K562 (cell line): ENCODE measurements at regions not wholly inside any gene's neighbourhood (a gene's known extent, or its start where the extent isn't known, plus 50 kb on each side); places are given as distances from the start of the nearest gene placed in this dataset.

Experiments
- ATAC-seq: fragments of 200-7000 bp; cut with Tn5 transposase; 3 replicates; pipeline ENCODE4 v1.9.1; 2020; ENCODE audit warnings: moderate library complexity
- BruUV-seq: library from RNA; stranded (reverse); fragments of 400-500 nt; replicated peaks from 2 replicates; lab custom pipeline; 2021; lab: Mats Ljungman, UMichigan
- CTCF ChIA-PET: fragments of 300-600 bp; formaldehyde crosslinking; extraction: SDS; loops from one replicate; lab custom pipeline; 2021; ENCODE audit warnings: low intra/inter-chr PET ratio; lab: Yijun Ruan, JAX
- POLR2A ChIA-PET: fragments of 300-600, 350-650 bp; sonication (Branson Sonifier 250); formaldehyde crosslinking; extraction: SDS; loops from one replicate; lab custom pipeline; 2021; ENCODE audit warnings: antibody characterized with exemption, inconsistent platforms; lab: Yijun Ruan, JAX
- DNase-seq, 4 experiments: peaks; one replicate each; pipeline versions ENCODE4 v3.0.0 to v3.0.0-alpha.2; 2011 to 2018; ENCODE audit warnings: low spot score in 3 of 4, mixed read lengths in 3 of 4; ENCODE audit errors: extremely low read depth in 1 of 4
- FAIRE-seq: peaks from 2 replicates; lab custom pipeline; 2011; peaks lifted over from hg19 to GRCh38; lab: Jason Lieb, UNC
- H2AFZ ChIP-seq: 2 replicates; pipeline ENCODE4 v1.6.0; 2011; ENCODE audit warnings: low read depth, low read length, control low read depth, inconsistent platforms
- H3K27ac ChIP-seq: fragments of 200-600 bp; 3 replicates; pipeline ENCODE4 v1.8.0; 2011; ENCODE audit warnings: low read depth, mild to moderate bottlenecking, control low read depth, inconsistent platforms, low read length, moderate library complexity, mixed read lengths; ENCODE audit errors: extremely low read depth
- H3K27me3 ChIP-seq, 2 experiments: fragments of 300-600 bp in 1 of 2; 2 replicates in 1 of 2; 3 replicates in 1 of 2; pipeline versions ENCODE4 v1.6.0 to v1.8.0; 2011; ENCODE audit warnings: inconsistent platforms in 2 of 2, low read length in 2 of 2, mild to moderate bottlenecking in 1 of 2, mixed read lengths in 1 of 2, moderate library complexity in 1 of 2; ENCODE audit not compliant: control insufficient read depth in 2 of 2, insufficient read depth in 2 of 2
- H3K36me3 ChIP-seq: fragments of 300-600 bp; 3 replicates; pipeline ENCODE4 v1.8.0; 2011; ENCODE audit warnings: mild to moderate bottlenecking, low read length, inconsistent platforms; ENCODE audit not compliant: control insufficient read depth, insufficient read depth
- H3K4me1 ChIP-seq, 2 experiments: fragments of 200-600 bp in 1 of 2; replicated peaks in 1 of 2; 2 replicates in 1 of 2; 3 replicates in 1 of 2; pipeline versions ENCODE4 v1.5.1 to v1.8.0; 2011; ENCODE audit warnings: inconsistent platforms in 2 of 2, low read length in 2 of 2, mild to moderate bottlenecking in 1 of 2, mixed read lengths in 1 of 2, moderate library complexity in 1 of 2; ENCODE audit not compliant: control insufficient read depth in 2 of 2, insufficient read depth in 2 of 2
- H3K4me2 ChIP-seq: 2 replicates; pipeline ENCODE4 v1.6.1; 2011; ENCODE audit warnings: low read length, control low read depth, inconsistent platforms, mixed read lengths; ENCODE audit not compliant: insufficient read depth
- H3K4me3 ChIP-seq: fragments of 200-600 bp; sonication (generic), shearing (Covaris generic); 2 replicates; pipeline ENCODE4 v1.5.1; 2016; ENCODE audit warnings: control low read depth, inconsistent platforms
- H3K79me2 ChIP-seq: fragments of 200-600 bp; 3 replicates; pipeline ENCODE4 v1.8.0; 2011; ENCODE audit warnings: low read length, inconsistent platforms; ENCODE audit not compliant: control insufficient read depth, insufficient read depth
- H3K9ac ChIP-seq, 2 experiments: 2 replicates each; pipeline versions ENCODE4 v1.6.0 to v1.6.1; 2011; ENCODE audit warnings: low read depth in 2 of 2, low read length in 2 of 2, control low read depth in 1 of 2, inconsistent platforms in 1 of 2, mild to moderate bottlenecking in 1 of 2, mixed read lengths in 1 of 2; ENCODE audit not compliant: insufficient read depth in 1 of 2
- H3K9me1 ChIP-seq: one replicate; pipeline ENCODE4 v1.6.0; 2011; ENCODE audit warnings: inconsistent platforms, mild to moderate bottlenecking, low read length, moderate library complexity; ENCODE audit not compliant: control insufficient read depth, insufficient read depth
- H3K9me3 ChIP-seq: replicated peaks from 2 replicates; pipeline ENCODE4 v1.5.1; 2011; ENCODE audit warnings: low read depth, low read length, inconsistent platforms; ENCODE audit not compliant: control insufficient read depth, insufficient read depth
- H4K20me1 ChIP-seq: replicated peaks from 2 replicates; pipeline ENCODE4 v1.6.1; 2011; ENCODE audit warnings: low read length, inconsistent platforms, mixed read lengths; ENCODE audit not compliant: control insufficient read depth, insufficient read depth
- EGR1 ChIP-seq: fragments of 450-650 bp; conservative IDR thresholded peaks from 2 replicates; pipeline ENCODE4 v1.6.1; 2017; ENCODE audit warnings: mild to moderate bottlenecking
- EZH2 ChIP-seq: IDR thresholded peaks from 2 replicates; pipeline ENCODE4 v1.6.1; 2012; ENCODE audit warnings: low read depth, mild to moderate bottlenecking, inconsistent platforms, low read length, borderline replicate concordance
- HINFP ChIP-seq: fragments of 450-650 bp; conservative IDR thresholded peaks from 2 replicates; pipeline ENCODE4 v1.6.1; 2016; ENCODE audit warnings: missing genetic modification characterization, low read depth, mild to moderate bottlenecking, control low read depth, missing compliant biosample characterization
- RCOR1 ChIP-seq, 2 experiments: IDR thresholded peaks; 2 replicates each; pipeline ENCODE4 v1.6.1; 2012; ENCODE audit warnings: low read depth in 2 of 2, low read length in 2 of 2, borderline replicate concordance in 1 of 2, improper control_type of control experiment in 1 of 2
- ZNF217 ChIP-seq: sonication (generic); formaldehyde crosslinking; IDR thresholded peaks from 2 replicates; pipeline ENCODE4 v1.8.0; 2022; ENCODE audit warnings: mild to moderate bottlenecking, missing genetic modification reagents
- ZSCAN29 ChIP-seq: fragments of 450-650 bp; IDR thresholded peaks from 2 replicates; pipeline ENCODE4 v1.6.1; 2017
- WGBS: fragments of 100-300 bp; shearing (Covaris generic); methylation state at CpG from one replicate; pipeline ENCODE4 v1.1.6; 2016; ENCODE audit warnings: low coverage, mixed read lengths; ENCODE audit not compliant: insufficient coverage; ENCODE audit errors: missing lambda C conversion rate; 5-methylcytosine and 5-hydroxymethylcytosine counted together
- in situ Hi-C: fragments of 300-500 bp; cut with MboI; formaldehyde crosslinking; loops from 4 replicates; pipeline ENCODE4 v1.15.0; 2018; ENCODE audit warnings: inconsistent platforms, mixed read lengths
- intact Hi-C: fragments of 100-400 bp; cut with micrococcal nuclease; formaldehyde crosslinking; loops from 2 replicates; pipeline ENCODE4 v1.14.2; 2022

- no peaks in the 10 kb centered on the region for H3K9me1 ChIP-seq
- TF ChIP-seq RCOR1 (IDR thresholded peaks at IDR 0.05; ENCODE audit: borderline replicate concordance in 1 of 2, low read depth in 2 of 2, low read length in 2 of 2) (no peak), ZSCAN29 (no peak), ZNF217 (CRISPR knock-in tag) (no peak), EGR1 (no peak), HINFP (tag) (no peak), EZH2 (no peak)
- ATAC-seq (no peak), DNase-seq (no peak), FAIRE-seq (no peak)
- WGBS: 0% methylated on average over 4 of the region's 4 CpGs
- no peaks in the 10 kb centered on the region; a peak in 1 of 5 replicates for H3K27me3 ChIP-seq
- no TSS peak for BruUV-seq
- no peaks in the 10 kb centered on the region for H3K9me3 ChIP-seq
- H3K79me2 ChIP-seq: no peaks in the 10 kb centered on the region
- ChIA-PET CTCF (no interaction called here), POLR2A (no interaction called here)
- H4K20me1 ChIP-seq: no peaks in the 10 kb centered on the region
- intact Hi-C loops: no loop called here
- H3K4me2 ChIP-seq: no peak overlapping the region
- no peak overlapping the region for H2AFZ ChIP-seq
- no peaks in the 10 kb centered on the region for H3K4me1 ChIP-seq
- no peak overlapping the region for H3K9ac ChIP-seq
- H3K4me3 ChIP-seq: no peak overlapping the region
- H3K27ac ChIP-seq: no peak overlapping the region
- H3K36me3 ChIP-seq: no peaks in the 10 kb centered on the region
- in situ Hi-C loops: no loop called here
Observed at GRCh38 chr6:24995270-24995669, 59.5 kb upstream of the RIPOR2 start.
